Astrocyte (in vitro differentiated cells and primary cell): ENCODE measurements at regions not wholly inside any gene's neighbourhood (a gene's known extent, or its start where the extent isn't known, plus 50 kb on each side); places are given as distances from the start of the nearest gene placed in this dataset.

Experiments used
- EZH2 ChIP-seq: IDR thresholded peaks from 2 replicates; pipeline ENCODE4 v1.6.1; 2012; ENCODE audit warnings: mild to moderate bottlenecking, low read length, inconsistent platforms; ENCODE audit not compliant: insufficient read depth
- TF ChIP-seq, protein P1 (sequence below): IDR thresholded peaks from 2 replicates; pipeline ENCODE4 v1.5.1; 2011; ENCODE audit warnings: low read depth, mild to moderate bottlenecking, inconsistent platforms, low read length, moderate library complexity; ENCODE audit not compliant: insufficient read depth

DNA sequence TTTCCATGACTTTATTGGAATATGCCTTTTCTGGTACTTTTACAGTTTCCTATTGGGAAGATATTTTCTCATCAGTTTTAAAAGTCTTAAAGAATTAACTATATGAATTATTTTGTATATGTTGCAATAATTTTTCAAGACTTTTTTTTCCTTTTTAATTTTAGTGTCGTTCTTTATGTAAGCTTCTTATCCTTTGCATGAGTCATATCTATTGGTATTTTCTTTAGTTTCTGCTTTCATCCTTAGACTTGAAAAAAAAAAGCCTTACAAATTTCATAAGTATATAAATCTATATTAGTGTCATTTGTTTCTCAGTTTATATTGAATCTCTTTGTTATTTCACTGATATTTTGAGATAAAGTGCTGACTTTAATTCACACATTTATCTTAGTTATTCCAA lies 94.9 kb downstream of the DSEL start:
- TF ChIP-seq, protein P1, sequence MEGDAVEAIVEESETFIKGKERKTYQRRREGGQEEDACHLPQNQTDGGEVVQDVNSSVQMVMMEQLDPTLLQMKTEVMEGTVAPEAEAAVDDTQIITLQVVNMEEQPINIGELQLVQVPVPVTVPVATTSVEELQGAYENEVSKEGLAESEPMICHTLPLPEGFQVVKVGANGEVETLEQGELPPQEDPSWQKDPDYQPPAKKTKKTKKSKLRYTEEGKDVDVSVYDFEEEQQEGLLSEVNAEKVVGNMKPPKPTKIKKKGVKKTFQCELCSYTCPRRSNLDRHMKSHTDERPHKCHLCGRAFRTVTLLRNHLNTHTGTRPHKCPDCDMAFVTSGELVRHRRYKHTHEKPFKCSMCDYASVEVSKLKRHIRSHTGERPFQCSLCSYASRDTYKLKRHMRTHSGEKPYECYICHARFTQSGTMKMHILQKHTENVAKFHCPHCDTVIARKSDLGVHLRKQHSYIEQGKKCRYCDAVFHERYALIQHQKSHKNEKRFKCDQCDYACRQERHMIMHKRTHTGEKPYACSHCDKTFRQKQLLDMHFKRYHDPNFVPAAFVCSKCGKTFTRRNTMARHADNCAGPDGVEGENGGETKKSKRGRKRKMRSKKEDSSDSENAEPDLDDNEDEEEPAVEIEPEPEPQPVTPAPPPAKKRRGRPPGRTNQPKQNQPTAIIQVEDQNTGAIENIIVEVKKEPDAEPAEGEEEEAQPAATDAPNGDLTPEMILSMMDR: no peak
- TF ChIP-seq EZH2: no peak
